OCI-LY1 (cell line): ENCODE measurements at regions not wholly inside any gene's neighbourhood (a gene's known extent, or its start where the extent isn't known, plus 50 kb on each side); places are given as distances from the start of the nearest gene placed in this dataset.

Experiments
- CTCF ChIP-seq: fragments of 200-600 bp; sonication (generic), shearing (Covaris generic); IDR thresholded peaks from 2 replicates; pipeline ENCODE4 v1.5.1; 2017; ENCODE audit warnings: mild to moderate bottlenecking, antibody characterized with exemption, low read length, moderate library complexity, mixed read lengths
- EZH2 ChIP-seq: fragments of 200-600 bp; sonication (generic), shearing (Covaris generic); IDR thresholded peaks from 2 replicates; pipeline ENCODE4 v1.8.0; 2017; ENCODE audit warnings: borderline replicate concordance, mixed run types, mild to moderate bottlenecking, antibody characterized with exemption, low read length, moderate library complexity, mixed read lengths

- no peak for TF ChIP-seq EZH2
- TF ChIP-seq CTCF: no peak
These were observed 162.8 kb downstream of the ENC1 start for GRCh38 chr5:74477761-74478160.
